Ovary (tissue), 7 donors: ENCODE measurements at regions not wholly inside any gene's neighbourhood (a gene's known extent, or its start where the extent isn't known, plus 50 kb on each side); places are given as distances from the start of the nearest gene placed in this dataset.

Source experiments
- DNase-seq, 5 donors: peaks; one replicate each; pipeline ENCODE4 v3.0.0-alpha.2; 2019 to 2020
- H3K27ac ChIP-seq, 2 donors: fragments of 200-600 bp; one replicate each; pipeline versions ENCODE4 v1.5.1 to v1.8.0; 2019 to 2022
- H3K27me3 ChIP-seq: fragments of 200-600 bp; one replicate; pipeline ENCODE4 v1.8.0; 2022
- H3K36me3 ChIP-seq: fragments of 200-600 bp; sonication (generic); one replicate; pipeline ENCODE4 v1.5.1; 2019
- H3K4me1 ChIP-seq: one replicate; pipeline ENCODE4 v1.8.1; 2013; ENCODE audit warnings: mild to moderate bottlenecking, moderate library complexity; ENCODE audit not compliant: insufficient read depth
- H3K4me3 ChIP-seq: fragments of 200-600 bp; sonication (generic); one replicate; pipeline ENCODE4 v1.5.1; 2017
- H3K9me3 ChIP-seq, 2 donors: fragments of 200-600 bp in 1 of 2; sonication (generic) in 1 of 2; one replicate each; pipeline versions ENCODE4 v1.5.1 to v1.8.1; 2013 to 2019; ENCODE audit warnings: mild to moderate bottlenecking in 1 of 2, moderate library complexity in 1 of 2
- CTCF ChIP-seq, 3 donors: fragments of 450-650 bp in 2 of 3; fragments of 200-600 bp in 1 of 3; IDR thresholded peaks; one replicate each; pipeline versions ENCODE4 v1.5.1 to v1.8.0; 2016 to 2022; ENCODE audit warnings: antibody characterized with exemption in 3 of 3, mild to moderate bottlenecking in 1 of 3
- EP300 ChIP-seq: sonication (generic); formaldehyde crosslinking; IDR thresholded peaks from one replicate; pipeline ENCODE4 v1.6.1; 2017; ENCODE audit warnings: antibody characterized with exemption
- POLR2A ChIP-seq: fragments of 450-650 bp; IDR thresholded peaks from one replicate; pipeline ENCODE4 v1.6.1; 2017; ENCODE audit warnings: antibody characterized with exemption, mild to moderate bottlenecking, moderate library complexity
- WGBS, 3 donors: extraction: QIAGEN DNeasy Blood & Tissue Kit in 1 of 3; methylation state at CpG; one replicate each; pipeline versions ENCODE4 v1.1.5 to v1.1.7; 2013 to 2017; 5-methylcytosine and 5-hydroxymethylcytosine counted together
- intact Hi-C, 4 donors: fragments of 100-400 bp; cut with DNase I; formaldehyde crosslinking; loops; one replicate each; pipeline versions ENCODE4 v1.11.0 to v1.15.1; 2022 to 2023
- donor health status: DM: no; HTN: no; CAD: no; lungs with moderate emphysema.
- donor health status: DM: no; HTN: no; CAD: no.
- donor health status: Bipolar disorder and iron deficiency.
- donor health status: DM: no; HTN: no; CAD: no.
- donor health status: DM: yes; HTN: yes; CAD: no.

GRCh38 chr12:131542351-131542750 lies 168.5 kb upstream of the SFSWAP start:
- Histone ChIP-seq H3K27me3 (no peaks in the 10 kb centered on the region), H3K4me1 (no peaks in the 10 kb centered on the region), H3K27ac (no peak overlapping the region), H3K36me3 (no peaks in the 10 kb centered on the region), H3K4me3 (no peak overlapping the region), H3K9me3 (no peaks in the 10 kb centered on the region)
- TF ChIP-seq POLR2A = no peak
- TF ChIP-seq CTCF (IDR thresholded peaks at IDR 0.05) = no peak
- no peak for TF ChIP-seq EP300
- no peak for DNase-seq
- intact Hi-C loops = no loop called here
- WGBS, 3 donors = 67 to 79% (median 68%) methylated on average over 4 of the region's 4 CpGs

- no peak for DNase-seq
- H3K9me3 ChIP-seq = no peaks in the 10 kb centered on the region
- H3K36me3 ChIP-seq = no peaks in the 10 kb centered on the region
- intact Hi-C loops = no loop called here
- H3K4me1 ChIP-seq = no peaks in the 10 kb centered on the region
- WGBS, 3 donors = 77 to 87% (median 85%) methylated on average over 5 of the region's 5 CpGs
- H3K27ac ChIP-seq = no peak overlapping the region
- no peak for TF ChIP-seq EP300
- TF ChIP-seq CTCF (IDR thresholded peaks at IDR 0.05) = no peak
- TF ChIP-seq POLR2A = no peak
- H3K4me3 ChIP-seq = no peak overlapping the region
- no peaks in the 10 kb centered on the region for H3K27me3 ChIP-seq
These were observed 167.8 kb upstream of the SFSWAP start for GRCh38 chr12:131543040-131543439.

- H3K27me3 ChIP-seq = no peaks in the 10 kb centered on the region
- intact Hi-C loops = no loop called here
- H3K9me3 ChIP-seq = no peaks in the 10 kb centered on the region
- H3K4me1 ChIP-seq = no peaks in the 10 kb centered on the region
- DNase-seq = no peak
- 27 to 38% (median 29%) methylated on average over 6 of the region's 6 CpGs for WGBS, 3 donors
- no peaks in the 10 kb centered on the region for H3K36me3 ChIP-seq
- TF ChIP-seq POLR2A (no peak), EP300 (no peak), CTCF (IDR thresholded peaks at IDR 0.05) (no peak)
- H3K4me3 ChIP-seq = no peak overlapping the region
- no peak overlapping the region for H3K27ac ChIP-seq
These were observed 163.3 kb upstream of the SFSWAP start for GRCh38 chr12:131547555-131547954.

- H3K4me1 ChIP-seq = no peaks in the 10 kb centered on the region
- 78 to 80% (median 79%) methylated on average over 5 of the region's 5 CpGs for WGBS, 3 donors
- no peak overlapping the region for H3K4me3 ChIP-seq
- H3K36me3 ChIP-seq = no peaks in the 10 kb centered on the region
- H3K27ac ChIP-seq = no peak overlapping the region
- H3K9me3 ChIP-seq = no peaks in the 10 kb centered on the region
- TF ChIP-seq CTCF (IDR thresholded peaks at IDR 0.05) (no peak), EP300 (no peak), POLR2A (no peak)
- no peak for DNase-seq
- H3K27me3 ChIP-seq = no peaks in the 10 kb centered on the region
- intact Hi-C loops = no loop called here
These were observed 160.8 kb upstream of the SFSWAP start for GRCh38 chr12:131550121-131550520.
